ENCODE measurements at regions not wholly inside any gene's neighbourhood (a gene's known extent, or its start where the extent isn't known, plus 50 kb on each side); places are given as distances from the start of the nearest gene placed in this dataset.
"Not testable (repeated sequence)": the region's sequence is repeated elsewhere in the genome, so short reads cannot be mapped to it uniquely, and the experiment has no call there.

DNA sequence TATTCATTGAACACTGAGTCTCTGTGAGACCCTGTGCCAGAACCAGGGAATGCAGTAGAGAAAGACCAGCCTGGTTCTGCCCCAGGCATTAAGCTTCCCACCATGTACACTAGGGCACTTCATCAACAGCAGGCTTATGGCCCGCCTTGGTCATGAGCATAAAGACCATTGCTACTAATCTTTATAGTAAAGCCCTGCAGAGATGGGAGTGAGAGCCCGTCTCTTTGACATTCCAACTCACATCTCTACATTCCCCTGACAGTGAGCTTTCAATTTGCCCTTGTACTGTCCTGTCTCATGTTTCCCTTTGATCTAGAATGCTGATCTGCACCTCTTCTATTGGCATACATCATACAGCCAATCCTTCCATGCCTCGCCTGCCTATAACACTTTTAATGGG lies 211.8 kb upstream of the ARL4C start:
- H3K4me1 Mint-ChIP-seq, result no peaks in the 10 kb centered on the region
- peaks cover 0 to 2% (median 0%) of the 10 kb centered on the region in 3 donors for H3K9me3 Mint-ChIP-seq
- H3K27ac Mint-ChIP-seq, result no peak overlapping the region
- peaks cover 9% of the 10 kb centered on the region for H3K27me3 Mint-ChIP-seq
- no peaks in the 10 kb centered on the region for H3K36me3 Mint-ChIP-seq
- H3K4me3 Mint-ChIP-seq, result no peak overlapping the region

DNA sequence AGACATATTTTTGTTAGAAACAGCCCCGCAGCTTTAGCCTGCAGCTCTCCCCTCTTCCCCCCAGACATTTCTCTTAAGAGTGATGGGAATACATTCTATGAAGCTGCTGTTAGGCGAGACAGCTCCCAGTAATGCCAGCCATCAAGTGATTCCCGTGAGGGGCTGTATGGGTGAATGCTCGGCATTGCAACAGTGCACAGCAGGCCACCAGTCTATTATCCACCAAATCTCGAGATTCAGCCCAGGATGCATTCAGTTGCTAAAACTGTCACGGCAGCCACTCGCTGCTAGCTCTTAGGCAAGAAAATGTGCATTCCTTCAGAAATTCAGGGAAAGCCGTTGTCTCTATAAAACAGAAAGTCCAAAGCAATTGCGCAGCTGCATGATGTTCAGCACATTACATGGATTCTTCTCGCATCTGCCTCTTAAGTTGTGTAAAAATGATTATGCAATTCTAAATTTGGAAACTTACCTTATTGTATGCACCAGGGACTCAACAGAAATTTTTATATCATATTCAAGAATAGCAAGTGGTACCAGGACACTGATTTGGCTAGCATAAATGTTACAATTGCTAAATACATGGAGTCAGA lies 211.3 kb upstream of the ARL4C start:
- H3K9me3 Mint-ChIP-seq, result peaks cover 0 to 2% (median 0%) of the 10 kb centered on the region in 3 donors
- no peaks in the 10 kb centered on the region for H3K4me1 Mint-ChIP-seq
- H3K36me3 Mint-ChIP-seq, result no peaks in the 10 kb centered on the region
- no peak overlapping the region for H3K4me3 Mint-ChIP-seq
- H3K27ac Mint-ChIP-seq, result no peak overlapping the region
- H3K27me3 Mint-ChIP-seq, result peaks cover 9% of the 10 kb centered on the region

- Mint-ChIP-seq H3K4me1 (no peaks in the 10 kb centered on the region), H3K4me3 (no peak overlapping the region), H3K27me3 (peaks cover 12% of the 10 kb centered on the region), H3K27ac (no peak overlapping the region), H3K9me3 (peaks cover 0 to 4% (median 2%) of the 10 kb centered on the region in 3 donors), H3K36me3 (no peaks in the 10 kb centered on the region)
Observed at GRCh38 chr2:234706086-234706485, 209.2 kb upstream of the ARL4C start.

DNA sequence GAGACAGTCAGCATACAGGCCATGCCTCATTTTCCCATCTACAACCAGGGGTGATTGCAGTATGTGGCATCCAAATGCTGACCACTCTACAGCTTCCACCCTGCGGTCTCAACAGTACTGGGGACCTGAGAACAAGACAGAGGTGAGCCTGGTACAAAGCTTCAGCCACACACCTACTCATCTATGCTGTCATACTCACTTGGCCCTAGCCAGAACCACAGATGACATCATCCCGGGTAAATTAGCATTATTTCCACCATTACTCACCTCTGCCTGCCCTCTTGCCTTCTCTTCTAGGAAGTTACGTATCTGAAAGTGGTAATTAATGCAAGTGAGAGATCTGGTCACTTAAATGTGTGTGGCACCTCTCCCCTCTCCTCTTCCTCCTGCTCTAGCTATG lies 208.2 kb upstream of the ARL4C start:
- Mint-ChIP-seq H3K36me3 (no peaks in the 10 kb centered on the region), H3K27ac (no peak overlapping the region), H3K27me3 (peaks cover 9% of the 10 kb centered on the region), H3K9me3 (peaks cover 0 to 4% (median 2%) of the 10 kb centered on the region in 3 donors), H3K4me3 (no peak overlapping the region), H3K4me1 (peaks cover 0 to 2% (median 0%) of the 10 kb centered on the region in 3 donors)

DNA sequence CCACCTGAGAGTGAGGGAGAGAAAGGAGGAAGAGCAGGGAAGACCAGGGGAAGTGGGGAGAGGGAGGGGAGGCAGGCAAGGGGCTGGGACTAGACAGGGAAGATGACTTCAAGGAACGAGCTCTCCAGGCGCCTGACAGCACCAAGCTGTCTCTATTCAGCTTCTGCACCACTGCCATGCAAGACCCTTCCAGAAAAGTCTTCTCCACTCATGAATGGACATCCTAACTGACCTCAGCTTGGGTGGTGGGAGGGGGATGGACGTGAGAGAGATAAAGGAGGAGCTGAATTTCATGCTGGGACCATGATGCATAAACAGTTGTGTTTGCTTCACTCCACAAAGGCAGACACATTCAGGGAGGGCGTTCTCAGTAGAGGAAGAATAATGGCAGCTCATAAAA lies 206.4 kb upstream of the ARL4C start:
- H3K4me3 Mint-ChIP-seq, result no peak overlapping the region
- no peak overlapping the region for H3K27ac Mint-ChIP-seq
- peaks cover 7% of the 10 kb centered on the region for H3K27me3 Mint-ChIP-seq
- peaks cover 3 to 9% (median 4%) of the 10 kb centered on the region in 3 donors for H3K9me3 Mint-ChIP-seq
- H3K4me1 Mint-ChIP-seq, result peaks cover 0 to 4% (median 0%) of the 10 kb centered on the region in 3 donors
- H3K36me3 Mint-ChIP-seq, result no peaks in the 10 kb centered on the region

DNA sequence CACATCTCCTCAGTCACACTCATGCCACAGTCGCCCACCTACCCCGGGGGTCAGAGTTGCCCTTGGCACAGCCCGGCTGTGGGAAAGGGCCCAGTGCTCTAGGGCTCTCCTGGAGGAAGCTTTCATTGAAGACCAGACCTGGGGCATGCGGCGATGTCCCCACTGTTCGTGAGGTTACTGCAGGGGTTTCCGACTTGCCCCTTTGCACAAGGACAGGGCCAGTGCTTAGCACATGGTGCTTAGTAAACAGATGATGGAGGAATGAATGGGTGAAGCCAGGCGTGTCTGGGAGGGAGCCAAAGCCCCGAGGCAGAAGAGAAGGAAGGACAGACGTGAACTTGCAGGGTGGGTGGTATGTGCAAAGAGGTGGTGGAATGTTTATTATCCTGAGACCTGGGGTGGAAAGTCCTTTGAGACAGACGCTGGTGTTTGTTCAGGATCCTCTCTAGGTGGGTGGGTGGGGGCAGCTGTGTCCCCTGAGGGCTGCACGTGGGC lies 205.9 kb upstream of the ARL4C start:
- peaks cover 0 to 4% (median 0%) of the 10 kb centered on the region in 3 donors for H3K4me1 Mint-ChIP-seq
- no peaks in the 10 kb centered on the region for H3K36me3 Mint-ChIP-seq
- H3K27ac Mint-ChIP-seq, result no peak overlapping the region
- peaks cover 3 to 14% (median 6%) of the 10 kb centered on the region in 3 donors for H3K9me3 Mint-ChIP-seq
- peaks cover 7% of the 10 kb centered on the region for H3K27me3 Mint-ChIP-seq
- H3K4me3 Mint-ChIP-seq, result no peak overlapping the region

GRCh38 chr2:234701841-234702240 lies 205.0 kb upstream of the ARL4C start:
- Mint-ChIP-seq H3K4me1 (peaks cover 0 to 4% (median 0%) of the 10 kb centered on the region in 3 donors), H3K4me3 (no peak overlapping the region), H3K36me3 (no peaks in the 10 kb centered on the region), H3K9me3 (peaks cover 3 to 18% (median 12%) of the 10 kb centered on the region in 3 donors), H3K27ac (no peak overlapping the region), H3K27me3 (peaks cover 7% of the 10 kb centered on the region)

DNA sequence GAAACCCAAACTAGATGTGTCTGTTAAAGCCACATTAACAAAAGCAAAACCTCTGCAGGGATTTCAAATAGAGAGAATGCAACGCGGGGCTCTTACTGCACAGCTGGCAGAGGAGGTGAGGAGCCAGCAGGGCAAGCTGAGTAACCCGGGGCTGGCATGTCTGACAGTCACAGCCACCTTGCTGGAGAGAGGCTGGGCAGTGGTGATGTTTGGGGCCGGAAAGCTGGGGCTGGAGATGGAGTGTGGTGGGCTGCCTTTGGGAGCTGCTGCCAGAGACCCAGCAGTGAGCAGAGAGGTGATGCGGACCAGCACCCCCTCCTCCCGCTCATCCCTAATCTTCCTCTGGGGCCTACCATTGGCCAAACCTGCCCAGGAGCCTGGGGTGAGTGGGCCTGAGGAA lies 204.5 kb upstream of the ARL4C start:
- peaks cover 1% of the 10 kb centered on the region for H3K36me3 Mint-ChIP-seq
- H3K4me3 Mint-ChIP-seq, result no peak overlapping the region
- H3K27me3 Mint-ChIP-seq, result peaks cover 7% of the 10 kb centered on the region
- peaks cover 0 to 4% (median 0%) of the 10 kb centered on the region in 3 donors for H3K4me1 Mint-ChIP-seq
- no peak overlapping the region for H3K27ac Mint-ChIP-seq
- H3K9me3 Mint-ChIP-seq, result peaks cover 5 to 21% (median 14%) of the 10 kb centered on the region in 3 donors

GRCh38 chr2:234699456-234699855 lies 202.6 kb upstream of the ARL4C start:
- H3K27ac Mint-ChIP-seq, result no peak overlapping the region
- H3K4me1 Mint-ChIP-seq, result peaks cover 0 to 4% (median 0%) of the 10 kb centered on the region in 3 donors
- no peak overlapping the region for H3K4me3 Mint-ChIP-seq
- peaks cover 4% of the 10 kb centered on the region for H3K27me3 Mint-ChIP-seq
- peaks cover 5 to 38% (median 15%) of the 10 kb centered on the region in 3 donors for H3K9me3 Mint-ChIP-seq
- peaks cover 1% of the 10 kb centered on the region for H3K36me3 Mint-ChIP-seq

DNA sequence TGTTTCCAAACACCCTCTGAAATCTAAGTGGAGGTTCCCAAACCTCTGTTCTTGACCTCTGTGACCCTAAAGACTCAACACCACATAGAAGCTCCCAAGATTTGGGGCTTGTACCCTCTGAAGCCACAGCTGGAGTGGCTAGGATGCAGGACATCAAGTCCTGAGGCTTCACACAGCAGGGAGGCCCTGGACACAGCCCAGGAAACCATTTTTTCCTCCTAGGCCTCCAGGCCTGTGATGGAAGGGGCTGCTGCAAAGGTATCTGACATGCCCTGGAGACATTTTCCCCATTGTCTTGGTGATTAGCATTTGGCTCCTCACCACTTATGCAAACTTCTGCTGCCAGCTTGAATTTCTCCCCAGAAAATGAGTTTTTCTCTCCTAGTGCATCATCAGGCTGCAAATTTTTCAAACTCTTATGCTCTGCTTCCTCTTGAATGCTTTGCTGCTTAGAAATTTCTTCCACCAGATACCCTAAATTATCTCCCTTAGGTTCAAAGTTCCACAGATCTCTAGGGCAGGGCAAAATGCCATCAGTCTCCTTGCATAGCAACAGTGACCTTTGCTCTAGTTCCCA lies 200.5 kb upstream of the ARL4C start:
- peaks cover 5 to 38% (median 13%) of the 10 kb centered on the region in 3 donors for H3K9me3 Mint-ChIP-seq
- not testable (repeated sequence) for H3K36me3 Mint-ChIP-seq, H3K27me3 Mint-ChIP-seq, H3K4me3 Mint-ChIP-seq, H3K27ac Mint-ChIP-seq, H3K4me1 Mint-ChIP-seq

DNA sequence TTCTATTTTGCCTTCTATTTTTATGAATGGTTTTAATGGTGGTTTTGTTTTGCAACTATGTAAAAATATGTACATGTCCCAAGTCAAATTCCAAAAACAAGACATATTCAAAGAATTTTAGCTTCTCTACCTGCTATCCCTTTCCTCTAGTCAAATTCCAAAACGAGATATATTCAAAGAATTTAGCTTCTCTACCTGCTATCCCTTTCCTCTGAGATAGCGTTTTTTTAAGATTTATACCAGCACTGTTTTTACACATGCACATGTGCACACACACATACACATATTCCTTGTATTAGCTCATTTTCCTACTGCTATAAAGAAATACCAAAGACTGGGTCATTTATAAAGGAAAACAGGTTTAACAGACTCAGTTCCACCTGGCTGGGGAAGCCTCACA lies 199.1 kb upstream of the ARL4C start:
- peaks cover 0 to 4% (median 0%) of the 10 kb centered on the region in 3 donors for H3K4me1 Mint-ChIP-seq
- H3K36me3 Mint-ChIP-seq, result peaks cover 1% of the 10 kb centered on the region
- no peak overlapping the region for H3K27ac Mint-ChIP-seq
- H3K9me3 Mint-ChIP-seq, result peaks cover 5 to 38% (median 13%) of the 10 kb centered on the region in 3 donors
- peaks cover 10% of the 10 kb centered on the region for H3K27me3 Mint-ChIP-seq
- peak overlapping the region in 1 of 4 donors; percentile 42 for H3K4me3 Mint-ChIP-seq

DNA sequence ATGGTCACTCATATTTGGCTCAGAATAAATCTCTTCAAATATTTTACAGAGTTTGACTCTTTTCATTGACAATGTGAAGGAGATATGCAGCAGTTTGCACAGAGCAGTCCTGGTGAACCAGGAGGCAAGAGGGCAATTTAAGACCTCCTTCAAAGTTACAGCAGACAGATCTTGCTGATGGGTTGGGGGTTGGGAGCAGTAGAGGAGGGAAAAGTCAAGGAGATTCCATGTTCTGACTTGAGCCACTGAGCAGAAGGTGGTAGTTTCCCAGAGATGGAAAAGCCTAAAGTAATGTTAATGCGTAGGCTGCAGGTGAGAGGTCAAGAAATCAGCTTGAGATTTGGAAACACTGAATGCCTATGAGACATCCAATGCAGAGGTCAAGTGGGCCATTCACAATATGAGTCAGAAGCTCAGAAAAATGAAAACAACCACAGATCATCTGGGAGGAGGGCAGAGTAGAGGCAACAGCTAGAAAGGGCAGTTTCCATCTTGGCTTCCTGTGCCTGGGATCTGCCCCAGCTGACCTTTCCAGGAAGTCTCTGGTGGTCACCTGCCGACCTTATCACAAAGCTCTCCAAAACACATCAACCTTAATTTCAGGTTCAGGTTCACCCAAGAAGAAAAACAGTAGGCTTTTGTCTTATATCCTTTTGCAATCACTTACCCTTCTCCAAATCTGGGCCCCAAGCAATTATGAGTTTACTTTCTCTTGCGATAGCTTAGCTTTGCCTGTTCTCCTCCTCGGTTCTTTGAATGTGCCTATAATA lies 197.5 kb upstream of the ARL4C start:
- Mint-ChIP-seq H3K36me3 (peaks cover 1% of the 10 kb centered on the region), H3K4me1 (peaks cover 0 to 2% (median 0%) of the 10 kb centered on the region in 3 donors), H3K27me3 (peaks cover 13% of the 10 kb centered on the region), H3K4me3 (no peak overlapping the region), H3K27ac (no peak overlapping the region), H3K9me3 (peaks cover 5 to 38% (median 13%) of the 10 kb centered on the region in 3 donors)

GRCh38 chr2:234693681-234694190 lies 196.9 kb upstream of the ARL4C start:
- H3K4me3 Mint-ChIP-seq, H3K27ac Mint-ChIP-seq, H3K4me1 Mint-ChIP-seq, H3K36me3 Mint-ChIP-seq: not testable (repeated sequence)
- Mint-ChIP-seq H3K9me3 (peaks cover 4 to 33% (median 13%) of the 10 kb centered on the region in 3 donors), H3K27me3 (peaks cover 13% of the 10 kb centered on the region)

- H3K36me3 Mint-ChIP-seq, H3K4me1 Mint-ChIP-seq, H3K4me3 Mint-ChIP-seq, H3K27ac Mint-ChIP-seq: not testable (repeated sequence)
- Mint-ChIP-seq H3K9me3 (peaks cover 4 to 28% (median 13%) of the 10 kb centered on the region in 3 donors), H3K27me3 (peaks cover 13% of the 10 kb centered on the region)
Observed at GRCh38 chr2:234693191-234693590, 196.3 kb upstream of the ARL4C start.

All from IgD-negative memory B cell (primary cell).